Psoas muscle (tissue), 7 donors: ENCODE measurements at regions not wholly inside any gene's neighbourhood (a gene's known extent, or its start where the extent isn't known, plus 50 kb on each side); places are given as distances from the start of the nearest gene placed in this dataset.
A peak's percentile ranks its signal among the peaks of the same experiment; 100 is the strongest.

Source experiments
- ATAC-seq, 4 donors: fragments of 200-7000 bp; cut with Tn5 transposase; one replicate each; pipeline ENCODE4 v1.9.1; 2020; ENCODE audit warnings: moderate library complexity in 3 of 4, mild to moderate bottlenecking in 2 of 4
- DNase-seq, 2 donors: peaks; one replicate each; pipeline ENCODE4 v3.0.0-alpha.2; 2020
- H3K27ac ChIP-seq: fragments of 200-600 bp; one replicate; pipeline ENCODE4 v1.8.0; 2022
- H3K27me3 ChIP-seq, 3 donors: fragments of 200-600 bp in 1 of 3; one replicate each; pipeline versions ENCODE4 v1.6.1 to v1.8.0; 2013 to 2022; ENCODE audit warnings: low read length in 2 of 3, mild to moderate bottlenecking in 2 of 3, moderate library complexity in 1 of 3; ENCODE audit not compliant: insufficient read depth in 3 of 3
- H3K36me3 ChIP-seq, 2 donors: fragments of 200-600 bp in 1 of 2; one replicate each; pipeline versions ENCODE4 v1.6.1 to v1.8.0; 2013 to 2022; ENCODE audit warnings: low read depth in 1 of 2, mild to moderate bottlenecking in 1 of 2, moderate library complexity in 1 of 2; ENCODE audit not compliant: insufficient read depth in 1 of 2
- H3K4me1 ChIP-seq: fragments of 200-600 bp; one replicate; pipeline ENCODE4 v1.8.0; 2022
- H3K4me3 ChIP-seq: fragments of 200-600 bp; one replicate; pipeline ENCODE4 v1.8.0; 2022; ENCODE audit warnings: mild to moderate bottlenecking
- H3K9me3 ChIP-seq: fragments of 200-600 bp; one replicate; pipeline ENCODE4 v1.8.0; 2022
- whole genome bisulfite sequencing, 3 donors: extraction: QIAGEN DNeasy Blood & Tissue Kit; methylation state at CpG; one replicate each; pipeline versions ENCODE4 v1.1.6 to v1.1.7; 2013; 5-methylcytosine and 5-hydroxymethylcytosine counted together
- intact Hi-C, 2 donors: fragments of 100-400 bp; cut with DNase I; formaldehyde crosslinking; loops; one replicate each; pipeline versions ENCODE4 v1.11.0 to v1.14.2; 2022
- TF ChIP-seq, protein P1 (sequence below): fragments of 200-600 bp; IDR thresholded peaks from one replicate; pipeline ENCODE4 v1.8.0; 2022; ENCODE audit warnings: antibody characterized with exemption
- donor health status: healthy with polysubstance abuse.
- donor health status: DM: no; HTN: no; CAD: no; lungs with moderate emphysema.
- donor health status: Bipolar disorder and iron deficiency.
- donor health status: healthy.
- donor health status: DM: yes; HTN: yes; CAD: no.
- donor health status: DM: no; HTN: no; CAD: no.
- donor health status: DM: yes; HTN: yes; CAD: no.

DNA sequence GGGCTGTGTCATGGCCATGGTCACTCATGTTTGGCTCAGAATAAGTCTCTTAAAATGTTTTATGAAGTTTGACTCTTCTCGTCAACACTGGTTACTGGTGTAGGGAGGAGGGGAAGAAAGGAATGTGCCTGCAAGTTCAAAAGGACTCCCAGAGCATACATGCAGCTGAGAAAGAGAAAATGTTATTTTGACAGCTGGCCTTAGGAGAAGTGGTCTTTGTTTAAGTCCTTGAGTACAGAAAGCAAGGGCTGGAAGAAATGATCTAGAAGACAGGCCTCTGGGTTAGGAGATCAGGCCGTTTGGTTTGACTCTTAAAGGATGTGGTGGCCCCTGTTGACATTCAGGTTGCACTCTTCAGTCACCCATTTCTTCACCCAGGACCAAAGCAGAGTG, 245.5 kb downstream of the REEP3 start:
- intact Hi-C loops: no loop called here
- 50 to 71% (median 55%) methylated on average over 2 of the region's 2 CpGs for WGBS, 3 donors

DNA sequence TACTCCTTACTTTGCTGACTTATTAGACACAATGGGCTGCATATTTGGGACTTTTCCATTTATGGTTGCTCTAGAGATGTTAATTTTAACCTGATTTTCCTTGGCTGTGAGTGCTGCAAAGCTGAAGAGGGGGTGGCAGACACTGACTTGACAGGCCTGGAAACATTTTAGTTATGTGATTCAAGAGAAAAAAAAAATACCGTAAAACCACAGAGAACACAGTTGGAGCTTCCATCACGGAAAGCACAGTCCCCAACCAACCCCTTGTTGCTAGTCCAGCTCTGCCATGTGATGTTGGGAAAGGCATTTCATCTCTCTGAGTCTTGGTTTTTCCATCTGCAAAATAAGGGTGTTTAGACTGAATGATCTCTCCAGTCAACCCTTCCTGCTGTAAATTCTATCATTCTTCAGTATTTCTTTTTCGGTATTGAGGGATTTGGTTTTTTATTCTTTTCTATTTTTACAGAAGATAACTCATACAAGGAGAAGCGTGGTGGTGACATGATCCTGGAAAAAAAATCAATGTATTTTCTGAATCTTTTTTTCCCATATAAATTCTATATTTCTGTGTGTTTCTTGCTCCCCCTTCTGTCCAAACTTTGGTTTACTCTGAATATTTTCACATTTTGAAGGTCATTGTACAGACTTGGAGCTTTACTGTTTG, 246.1 kb downstream of the REEP3 start:
- H3K4me3 ChIP-seq: no peak overlapping the region
- H3K27ac ChIP-seq: no peak overlapping the region
- WGBS, 3 donors: 59 to 66% (median 60%) methylated on average over 4 of the region's 4 CpGs
- intact Hi-C loops: no loop called here
- H3K4me1 ChIP-seq: no peaks in the 10 kb centered on the region
- no peaks in the 10 kb centered on the region for H3K36me3 ChIP-seq
- H3K27me3 ChIP-seq: no peaks in the 10 kb centered on the region
- ATAC-seq (no peak), DNase-seq (no peak)
- H3K9me3 ChIP-seq: no peaks in the 10 kb centered on the region
- TF ChIP-seq, protein P1, sequence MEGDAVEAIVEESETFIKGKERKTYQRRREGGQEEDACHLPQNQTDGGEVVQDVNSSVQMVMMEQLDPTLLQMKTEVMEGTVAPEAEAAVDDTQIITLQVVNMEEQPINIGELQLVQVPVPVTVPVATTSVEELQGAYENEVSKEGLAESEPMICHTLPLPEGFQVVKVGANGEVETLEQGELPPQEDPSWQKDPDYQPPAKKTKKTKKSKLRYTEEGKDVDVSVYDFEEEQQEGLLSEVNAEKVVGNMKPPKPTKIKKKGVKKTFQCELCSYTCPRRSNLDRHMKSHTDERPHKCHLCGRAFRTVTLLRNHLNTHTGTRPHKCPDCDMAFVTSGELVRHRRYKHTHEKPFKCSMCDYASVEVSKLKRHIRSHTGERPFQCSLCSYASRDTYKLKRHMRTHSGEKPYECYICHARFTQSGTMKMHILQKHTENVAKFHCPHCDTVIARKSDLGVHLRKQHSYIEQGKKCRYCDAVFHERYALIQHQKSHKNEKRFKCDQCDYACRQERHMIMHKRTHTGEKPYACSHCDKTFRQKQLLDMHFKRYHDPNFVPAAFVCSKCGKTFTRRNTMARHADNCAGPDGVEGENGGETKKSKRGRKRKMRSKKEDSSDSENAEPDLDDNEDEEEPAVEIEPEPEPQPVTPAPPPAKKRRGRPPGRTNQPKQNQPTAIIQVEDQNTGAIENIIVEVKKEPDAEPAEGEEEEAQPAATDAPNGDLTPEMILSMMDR: peak; percentile 35

More for the DNA sequence above, 245.5 kb downstream of the REEP3 start:
- Histone ChIP-seq H3K27me3 (no peaks in the 10 kb centered on the region), H3K4me3 (no peak overlapping the region), H3K36me3 (no peaks in the 10 kb centered on the region), H3K27ac (no peak overlapping the region), H3K9me3 (no peaks in the 10 kb centered on the region), H3K4me1 (peaks cover under 1% of the 10 kb centered on the region)
- ATAC-seq: no peak
- TF ChIP-seq, protein P1: no peak
- DNase-seq: no peak

DNA sequence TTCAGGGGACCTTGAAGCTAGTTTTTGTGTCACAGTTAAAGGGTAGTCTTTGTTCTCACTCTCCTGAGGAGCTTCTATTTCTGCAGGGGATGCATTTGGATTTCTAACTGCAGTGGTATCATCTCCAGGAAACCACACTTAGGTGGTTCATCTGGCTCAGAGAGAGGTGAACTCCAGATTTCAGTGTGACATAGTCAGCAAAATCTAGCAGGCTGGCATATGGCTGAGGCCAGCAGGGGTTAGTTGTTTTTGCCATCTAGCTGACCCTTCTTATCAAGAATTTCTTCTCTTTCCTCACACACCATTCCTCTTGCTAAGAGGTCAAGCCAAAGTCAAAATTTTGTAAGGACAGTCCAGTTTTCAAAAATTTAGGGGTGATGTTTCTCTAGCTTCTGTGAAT, 248.2 kb downstream of the REEP3 start:
- TF ChIP-seq, protein P1: no peak
- no peaks in the 10 kb centered on the region for H3K36me3 ChIP-seq
- DNase-seq: no peak
- intact Hi-C loops: no loop called here
- H3K27ac ChIP-seq: no peak overlapping the region
- no peaks in the 10 kb centered on the region for H3K4me1 ChIP-seq
- no peaks in the 10 kb centered on the region for H3K27me3 ChIP-seq
- H3K4me3 ChIP-seq: no peak overlapping the region
- ATAC-seq: no peak
- no peaks in the 10 kb centered on the region for H3K9me3 ChIP-seq

DNA sequence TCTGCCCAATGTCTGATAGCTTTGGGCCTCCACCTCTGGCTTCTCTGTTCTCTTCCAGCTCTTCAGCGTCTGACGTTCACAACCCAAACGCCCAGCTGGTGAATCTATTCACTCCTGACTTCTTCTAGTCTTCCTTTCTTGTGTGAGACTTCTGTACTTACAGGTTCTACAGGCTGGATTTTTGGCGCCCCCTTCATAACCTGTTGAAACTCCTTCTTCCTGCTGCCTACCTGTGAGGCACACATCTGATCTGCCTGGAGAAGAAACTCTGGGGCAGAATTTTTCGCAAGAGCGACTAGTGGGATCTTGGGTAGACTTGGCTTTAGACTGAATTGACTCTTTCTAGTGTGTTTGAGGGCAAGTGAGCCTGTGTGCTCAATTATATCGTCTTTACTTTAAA, 249.3 kb downstream of the REEP3 start:
- Histone ChIP-seq H3K27me3 (no peaks in the 10 kb centered on the region), H3K4me1 (no peaks in the 10 kb centered on the region), H3K4me3 (no peak overlapping the region), H3K36me3 (no peaks in the 10 kb centered on the region), H3K9me3 (no peaks in the 10 kb centered on the region), H3K27ac (no peak overlapping the region)
- ATAC-seq (no peak), DNase-seq (no peak)
- 81 to 88% (median 85%) methylated on average over 7 of the region's 7 CpGs for WGBS, 3 donors
- intact Hi-C loops: no loop called here
- TF ChIP-seq, protein P1: no peak

DNA sequence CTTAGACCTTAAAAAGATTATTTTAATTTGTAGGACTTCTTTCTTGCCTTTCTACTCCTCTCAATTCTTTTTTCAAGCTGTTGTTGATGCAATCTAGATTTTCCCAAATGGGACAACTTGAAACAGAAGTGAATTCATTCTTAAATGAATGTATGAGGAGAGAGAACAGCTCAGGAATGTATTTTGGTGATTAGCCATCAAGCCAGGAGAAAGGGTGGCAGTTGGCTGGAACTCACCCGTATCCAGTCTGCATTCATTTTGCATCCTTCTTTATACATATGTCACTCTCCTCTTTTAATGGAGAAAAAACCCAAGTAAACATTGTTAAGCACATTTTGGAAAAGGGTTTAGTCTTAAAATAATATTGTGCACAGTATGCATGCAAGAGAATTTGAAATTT, 251.3 kb downstream of the REEP3 start:
- H3K27me3 ChIP-seq: no peaks in the 10 kb centered on the region
- H3K36me3 ChIP-seq: no peaks in the 10 kb centered on the region
- WGBS, 3 donors: 38 to 44% (median 38%) methylated on average over 1 of the region's 1 CpG
- ATAC-seq: no peak
- H3K9me3 ChIP-seq: no peaks in the 10 kb centered on the region
- H3K4me1 ChIP-seq: no peaks in the 10 kb centered on the region
- intact Hi-C loops: no loop called here
- TF ChIP-seq, protein P1: no peak
- DNase-seq: no peak
- no peak overlapping the region for H3K4me3 ChIP-seq
- H3K27ac ChIP-seq: no peak overlapping the region
